ENCODE measurements at regions not wholly inside any gene's neighbourhood (a gene's known extent, or its start where the extent isn't known, plus 50 kb on each side); places are given as distances from the start of the nearest gene placed in this dataset. TPM values are rescaled to one million over a fixed set of nuclear protein-coding genes. Genes with fewer than 3 reads are reported as not detected.

DNA sequence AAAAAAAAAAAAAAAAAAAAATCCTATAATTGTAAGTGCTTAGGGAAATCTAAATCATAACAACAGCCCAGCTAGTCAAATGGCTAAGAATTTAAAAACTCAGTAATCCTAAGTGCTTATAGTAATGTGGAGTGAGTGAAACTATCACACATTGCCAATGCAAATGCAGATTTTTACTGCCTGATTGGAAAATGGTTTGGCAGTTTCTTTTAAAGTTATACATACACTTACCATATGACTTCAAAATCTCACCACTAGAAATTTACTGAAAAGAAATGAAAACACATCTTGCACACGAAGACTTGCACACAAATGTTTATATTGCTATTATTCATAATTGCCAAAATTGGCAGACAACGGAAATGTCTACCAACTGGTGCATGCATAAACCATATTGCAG, 51.3 kb upstream of the STXBP6 start:
- intact Hi-C loops (cut with DNase I) = no loop called here
- DNase-seq = no peak

More for the DNA sequence above, 51.3 kb upstream of the STXBP6 start:
- Histone ChIP-seq H3K36me3 (no peaks in the 10 kb centered on the region), H3K27me3 (no peaks in the 10 kb centered on the region), H3K9me3 (no peaks in the 10 kb centered on the region), H3K4me3 (no peak overlapping the region), H3K27ac (no peak overlapping the region), H3K4me1 (ENCODE audit: insufficient read depth) (no peaks in the 10 kb centered on the region)
- TF ChIP-seq EP300 (IDR thresholded peaks at IDR 0.05) (no peak), POLR2A (IDR thresholded peaks at IDR 0.05) (no peak)
- TF ChIP-seq, protein P1, sequence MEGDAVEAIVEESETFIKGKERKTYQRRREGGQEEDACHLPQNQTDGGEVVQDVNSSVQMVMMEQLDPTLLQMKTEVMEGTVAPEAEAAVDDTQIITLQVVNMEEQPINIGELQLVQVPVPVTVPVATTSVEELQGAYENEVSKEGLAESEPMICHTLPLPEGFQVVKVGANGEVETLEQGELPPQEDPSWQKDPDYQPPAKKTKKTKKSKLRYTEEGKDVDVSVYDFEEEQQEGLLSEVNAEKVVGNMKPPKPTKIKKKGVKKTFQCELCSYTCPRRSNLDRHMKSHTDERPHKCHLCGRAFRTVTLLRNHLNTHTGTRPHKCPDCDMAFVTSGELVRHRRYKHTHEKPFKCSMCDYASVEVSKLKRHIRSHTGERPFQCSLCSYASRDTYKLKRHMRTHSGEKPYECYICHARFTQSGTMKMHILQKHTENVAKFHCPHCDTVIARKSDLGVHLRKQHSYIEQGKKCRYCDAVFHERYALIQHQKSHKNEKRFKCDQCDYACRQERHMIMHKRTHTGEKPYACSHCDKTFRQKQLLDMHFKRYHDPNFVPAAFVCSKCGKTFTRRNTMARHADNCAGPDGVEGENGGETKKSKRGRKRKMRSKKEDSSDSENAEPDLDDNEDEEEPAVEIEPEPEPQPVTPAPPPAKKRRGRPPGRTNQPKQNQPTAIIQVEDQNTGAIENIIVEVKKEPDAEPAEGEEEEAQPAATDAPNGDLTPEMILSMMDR (IDR thresholded peaks at IDR 0.05) = no peak
- 17 to 65% (median 49%) methylated on average over 2 of the region's 2 CpGs for WGBS, 3 donors

Small RNA genes lying in the stretch of these regions (small RNA-seq; reads per million reads assigned to genes)
- gene HMGN2P6 = not detected
